ENCODE measurements at regions not wholly inside any gene's neighbourhood (a gene's known extent, or its start where the extent isn't known, plus 50 kb on each side); places are given as distances from the start of the nearest gene placed in this dataset.

- no peak for TF ChIP-seq CTCF (IDR thresholded peaks at IDR 0.05)
- no peak for DNase-seq (ENCODE audit: low spot score)
- H3K4me1 ChIP-seq, result no peaks in the 10 kb centered on the region
These were observed 337.7 kb upstream of the TRPC7 start for GRCh38 chr5:136703036-136703435.

GRCh38 chr5:136701191-136701590 is 335.8 kb upstream of the TRPC7 start:
- no peaks in the 10 kb centered on the region for H3K27me3 ChIP-seq
- no peak for TF ChIP-seq CTCF (IDR thresholded peaks at IDR 0.05)

More at GRCh38 chr5:136703036-136703435, 337.7 kb upstream of the TRPC7 start:
- Histone ChIP-seq H3K27ac (no peak overlapping the region), H3K9me3 (no peaks in the 10 kb centered on the region), H3K27me3 (no peaks in the 10 kb centered on the region), H3K4me3 (no peak overlapping the region), H3K36me3 (no peaks in the 10 kb centered on the region)

GRCh38 chr5:136699651-136700050 is 334.3 kb upstream of the TRPC7 start:
- H3K4me1 ChIP-seq, result no peaks in the 10 kb centered on the region
- no peak overlapping the region for H3K27ac ChIP-seq
- no peak overlapping the region for H3K4me3 ChIP-seq
- DNase-seq (ENCODE audit: low spot score), result no peak
- H3K36me3 ChIP-seq, result no peaks in the 10 kb centered on the region
- H3K27me3 ChIP-seq, result no peaks in the 10 kb centered on the region
- no peak for TF ChIP-seq CTCF (IDR thresholded peaks at IDR 0.05)
- no peaks in the 10 kb centered on the region for H3K9me3 ChIP-seq

More at GRCh38 chr5:136701191-136701590, 335.8 kb upstream of the TRPC7 start:
- Histone ChIP-seq H3K36me3 (no peaks in the 10 kb centered on the region), H3K4me3 (no peak overlapping the region), H3K9me3 (no peaks in the 10 kb centered on the region), H3K4me1 (no peaks in the 10 kb centered on the region), H3K27ac (no peak overlapping the region)
- DNase-seq (ENCODE audit: low spot score), result no peak

GRCh38 chr5:136698970-136699369 is 333.6 kb upstream of the TRPC7 start:
- TF ChIP-seq CTCF (IDR thresholded peaks at IDR 0.05), result no peak
- no peaks in the 10 kb centered on the region for H3K4me1 ChIP-seq
- no peak for DNase-seq (ENCODE audit: low spot score)
- no peaks in the 10 kb centered on the region for H3K27me3 ChIP-seq
- no peaks in the 10 kb centered on the region for H3K36me3 ChIP-seq
- H3K27ac ChIP-seq, result no peak overlapping the region
- no peaks in the 10 kb centered on the region for H3K9me3 ChIP-seq
- H3K4me3 ChIP-seq, result no peak overlapping the region

GRCh38 chr5:136694258-136694657 is 328.9 kb upstream of the TRPC7 start:
- no peak for TF ChIP-seq CTCF (IDR thresholded peaks at IDR 0.05)
- H3K9me3 ChIP-seq, result peaks cover 0 to 15% of the 10 kb centered on the region in 2 donors
- H3K4me3 ChIP-seq, result no peak overlapping the region
- no peak for DNase-seq (ENCODE audit: low spot score)
- H3K27me3 ChIP-seq, result no peaks in the 10 kb centered on the region
- H3K27ac ChIP-seq, result no peak overlapping the region
- H3K4me1 ChIP-seq, result no peaks in the 10 kb centered on the region
- no peaks in the 10 kb centered on the region for H3K36me3 ChIP-seq

GRCh38 chr5:136689552-136689951 is 324.2 kb upstream of the TRPC7 start:
- H3K9me3 ChIP-seq, result peaks cover 0 to 39% of the 10 kb centered on the region in 2 donors

More at GRCh38 chr5:136689552-136689951, 324.2 kb upstream of the TRPC7 start:
- Histone ChIP-seq H3K4me3 (no peak overlapping the region), H3K4me1 (no peaks in the 10 kb centered on the region), H3K27ac (no peak overlapping the region), H3K27me3 (no peaks in the 10 kb centered on the region), H3K36me3 (no peaks in the 10 kb centered on the region)
- DNase-seq (ENCODE audit: low spot score), result no peak
- TF ChIP-seq CTCF (IDR thresholded peaks at IDR 0.05), result no peak

Data from right atrium auricular region (tissue), 2 donors.